Femur (tissue), 1 donor: ENCODE measurements at regions not wholly inside any gene's neighbourhood (a gene's known extent, or its start where the extent isn't known, plus 50 kb on each side); places are given as distances from the start of the nearest gene placed in this dataset.
"Not testable (repeated sequence)": the region's sequence is repeated elsewhere in the genome, so short reads cannot be mapped to it uniquely, and the experiment has no call there.

Source experiments
- DNase-seq: peaks from one replicate; pipeline ENCODE4 v3.0.0-alpha.2; 2017

DNA sequence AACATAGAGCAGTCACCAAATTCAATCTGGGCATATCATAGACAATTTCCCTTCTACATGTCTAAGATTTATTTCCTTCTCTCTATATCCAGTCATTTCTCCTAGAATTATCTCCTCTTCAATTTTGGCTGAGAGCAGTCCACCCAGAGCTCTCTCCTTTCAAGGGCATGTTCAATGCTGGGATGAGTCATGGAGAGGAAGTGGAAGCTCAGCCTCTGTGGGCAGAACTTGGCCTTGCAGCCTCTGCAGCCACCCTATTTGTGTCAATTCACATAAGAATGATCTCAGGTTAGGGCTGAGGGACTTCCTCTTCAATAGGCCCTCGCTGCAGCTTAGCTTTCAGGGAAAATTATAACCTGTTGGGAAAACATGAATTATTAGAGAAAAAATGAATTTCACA is 560.8 kb downstream of the POM121L12 start:
- no peak for DNase-seq

- DNase-seq: no peak
Measured at GRCh38 chr7:53600296-53600695, 564.9 kb downstream of the POM121L12 start.

DNA sequence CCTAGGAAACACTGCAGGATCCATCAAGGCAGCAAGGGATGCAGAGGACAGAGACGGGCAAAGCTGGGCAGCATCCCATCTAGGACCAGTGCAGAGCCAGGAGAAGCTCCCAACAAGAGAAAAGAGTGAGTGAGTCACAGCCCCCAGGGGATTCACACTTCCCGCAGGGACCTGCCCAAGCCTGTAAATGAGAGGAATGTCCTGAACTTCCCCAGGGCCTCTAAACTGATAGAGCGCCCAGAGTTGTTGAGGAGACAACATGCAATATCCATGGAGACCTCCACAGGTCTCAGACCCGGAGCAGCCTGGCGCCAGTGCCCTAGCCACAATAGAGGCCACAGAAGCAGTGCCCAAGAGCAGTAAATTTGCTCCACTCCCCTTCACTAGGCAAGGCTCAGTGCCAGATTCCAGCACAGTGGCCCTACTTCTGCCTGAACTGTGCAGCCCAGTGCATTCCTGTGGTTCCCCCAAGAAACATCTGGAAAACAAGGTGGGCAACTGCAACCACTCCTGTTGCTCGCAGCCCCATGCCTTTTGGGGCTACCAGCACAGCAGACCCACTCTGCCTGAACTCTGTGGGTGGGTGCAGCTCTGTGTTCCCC is 567.5 kb downstream of the POM121L12 start:
- DNase-seq: no peak

DNA sequence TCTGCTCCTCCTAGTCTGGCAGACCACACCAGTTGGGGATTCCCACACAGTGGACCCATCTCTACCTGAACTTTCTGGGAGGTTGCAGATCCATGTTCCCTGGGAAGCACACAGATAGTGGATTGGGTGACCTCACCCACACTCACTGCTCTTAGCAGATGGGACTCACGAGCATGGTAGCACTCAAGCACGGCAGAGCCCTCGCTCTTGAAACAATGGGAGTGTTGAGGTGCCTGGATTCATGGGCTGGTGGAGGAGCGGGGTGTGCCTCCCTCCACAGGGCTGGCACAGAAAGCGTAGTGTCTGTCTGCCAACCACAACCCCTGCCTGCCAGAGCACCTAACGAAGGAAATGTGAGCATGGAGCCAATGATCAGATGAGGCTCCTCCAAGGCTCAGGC is 568.0 kb downstream of the POM121L12 start:
- no peak for DNase-seq

- DNase-seq: no peak
Measured at GRCh38 chr7:53604201-53604600, 568.8 kb downstream of the POM121L12 start.

GRCh38 chr7:53607961-53608360 is 572.5 kb downstream of the POM121L12 start:
- no peak for DNase-seq

DNA sequence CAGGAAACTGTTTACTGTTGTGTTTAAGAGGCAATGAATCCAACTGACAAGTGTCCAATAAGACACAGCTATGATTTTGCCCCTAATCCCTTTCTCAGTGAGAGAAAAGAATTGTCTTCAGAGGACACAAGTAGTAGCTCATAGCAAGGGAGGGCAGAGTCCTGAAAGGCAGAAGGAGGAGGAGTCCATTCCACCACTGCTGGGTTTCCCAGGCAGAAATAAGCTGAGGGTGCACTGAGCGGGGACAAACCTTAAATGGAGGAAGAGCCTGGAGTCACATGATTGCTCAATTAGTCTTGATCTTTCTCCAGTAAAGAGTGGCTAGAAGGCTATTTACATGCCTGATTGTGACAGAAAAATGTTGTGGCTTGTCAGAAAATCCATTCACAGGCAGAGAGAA is 573.8 kb downstream of the POM121L12 start:
- DNase-seq: no peak

DNA sequence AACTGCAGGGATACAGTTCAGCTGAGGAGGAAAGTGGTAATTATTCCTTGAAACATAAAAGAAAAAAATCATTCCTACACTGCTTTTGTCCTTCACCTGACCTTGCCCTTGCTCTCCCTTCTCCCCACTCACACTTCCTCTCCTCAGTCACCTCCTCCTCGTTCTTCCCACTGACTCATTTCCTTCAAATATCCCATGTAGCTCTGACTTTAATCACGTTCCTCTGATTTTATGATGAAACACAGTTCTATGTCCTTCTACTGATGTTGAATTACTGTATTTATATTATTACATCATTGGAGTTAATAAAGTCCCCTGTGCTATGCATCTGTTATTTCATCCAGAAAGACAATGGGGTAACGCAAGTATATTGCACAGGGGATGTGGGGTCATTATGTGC is 575.6 kb downstream of the POM121L12 start:
- no peak for DNase-seq

DNA sequence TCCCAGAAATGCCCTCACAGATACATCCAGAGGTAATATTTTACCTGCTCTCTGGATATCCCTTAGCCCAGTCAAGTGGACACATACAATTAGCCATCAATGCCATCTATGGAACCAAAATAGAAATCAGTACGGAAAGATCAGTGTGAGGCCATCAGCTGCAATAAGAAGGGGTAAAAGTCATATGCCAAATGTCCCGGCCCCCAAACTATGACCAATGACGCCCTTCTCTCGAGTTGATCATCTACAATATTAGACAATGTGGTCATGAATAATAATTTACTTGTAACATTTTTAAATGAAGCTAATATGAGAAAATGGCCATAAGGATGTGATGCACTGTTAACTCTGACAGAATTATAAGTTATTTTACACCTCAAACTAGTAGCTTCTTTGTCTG is 588.9 kb downstream of the POM121L12 start:
- no peak for DNase-seq

DNA sequence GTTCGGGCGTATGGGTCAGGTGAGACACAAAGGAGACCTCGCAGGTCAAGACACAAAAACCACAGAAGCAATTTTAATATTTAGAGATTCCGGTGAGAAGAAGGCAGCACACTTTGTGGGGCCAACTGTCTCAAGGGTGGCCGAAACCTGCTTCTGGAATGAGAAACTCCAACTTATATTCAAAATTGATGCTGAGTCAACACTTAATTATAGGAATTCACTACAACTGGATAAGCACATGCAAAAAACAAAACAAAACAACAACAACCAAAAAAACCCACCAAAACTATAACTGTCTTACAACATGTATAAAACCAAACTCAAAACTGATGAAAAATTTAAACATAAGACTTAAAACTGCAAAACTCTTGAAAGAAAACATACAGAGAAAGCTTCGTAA is 593.3 kb downstream of the POM121L12 start:
- DNase-seq: no peak

- DNase-seq: not testable (repeated sequence)
Measured at GRCh38 chr7:53635251-53635650, 599.8 kb downstream of the POM121L12 start.

DNA sequence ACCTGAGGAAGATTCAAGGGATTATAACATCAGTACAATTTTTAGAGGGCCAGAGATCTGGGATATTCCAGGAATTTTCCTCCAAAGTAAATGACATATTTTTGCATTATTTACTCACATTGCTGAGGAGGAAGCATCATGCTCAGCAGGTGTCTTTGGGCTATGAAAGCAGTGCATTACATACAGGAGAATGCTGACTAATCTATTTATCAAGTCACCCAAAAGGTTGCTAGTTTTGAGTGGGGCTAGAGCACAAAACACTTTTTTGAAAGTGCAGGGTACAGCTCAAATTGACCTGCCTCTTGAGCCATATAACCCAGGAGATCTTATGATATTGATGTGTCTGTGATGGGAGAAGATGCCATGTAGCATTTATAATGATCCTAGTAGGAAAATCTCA is 603.1 kb downstream of the POM121L12 start:
- no peak for DNase-seq

DNA sequence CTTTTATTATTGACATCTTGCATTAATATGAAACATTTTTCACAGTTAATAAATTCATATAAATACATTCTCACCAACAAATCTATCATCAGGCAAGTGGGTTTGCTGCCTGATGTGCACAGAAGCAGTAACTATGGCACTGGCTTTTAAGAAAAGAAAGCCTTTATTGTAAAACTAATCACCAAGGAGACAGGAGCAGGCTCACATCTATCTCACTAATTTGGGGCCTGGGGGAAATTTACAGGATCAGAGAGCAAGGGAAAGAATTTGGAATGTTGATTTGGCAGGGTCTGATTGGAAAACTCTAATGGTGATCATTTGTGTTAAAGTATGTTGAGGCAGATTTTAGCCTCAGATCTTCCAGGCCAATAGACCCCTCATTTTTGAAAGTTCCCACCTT is 605.7 kb downstream of the POM121L12 start:
- no peak for DNase-seq

- no peak for DNase-seq
Measured at GRCh38 chr7:53642361-53642760, 606.9 kb downstream of the POM121L12 start.

DNA sequence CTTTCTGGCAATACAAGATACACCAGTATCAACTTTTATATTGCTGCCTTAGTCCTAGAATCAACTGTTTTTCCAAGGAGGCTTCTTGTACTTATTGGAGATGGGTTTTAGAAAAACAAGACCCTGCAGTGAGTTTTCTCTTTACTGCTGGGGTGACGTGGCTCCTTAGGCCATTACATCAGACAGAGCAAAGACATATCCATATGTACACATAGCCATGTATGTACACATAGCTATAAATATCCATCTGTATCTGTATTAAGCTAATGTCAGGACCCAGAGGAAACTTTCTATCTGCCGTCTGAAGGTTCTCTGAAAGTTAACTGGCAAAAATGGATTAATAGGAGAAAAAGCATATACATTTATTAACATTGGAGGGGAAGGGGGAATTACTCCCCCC is 607.4 kb downstream of the POM121L12 start:
- no peak for DNase-seq

DNA sequence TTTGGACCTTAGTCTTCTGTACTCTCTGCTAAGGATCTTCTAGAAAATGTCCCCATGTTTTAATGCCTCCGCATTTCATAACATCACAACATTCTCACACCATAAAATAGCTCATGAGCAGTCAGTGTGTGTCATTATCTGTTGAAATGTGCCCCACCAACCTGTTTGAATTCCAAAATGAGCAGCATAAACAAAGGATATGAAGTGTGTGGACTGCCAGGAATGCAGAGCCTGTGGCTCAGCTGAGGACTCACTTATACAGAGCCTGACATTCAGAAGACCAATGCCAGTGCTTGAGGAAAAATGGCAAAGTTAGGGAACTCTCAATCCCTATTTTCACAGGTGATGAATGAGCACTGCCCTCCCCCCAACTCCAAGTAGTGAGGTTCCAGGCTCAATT is 621.4 kb downstream of the POM121L12 start:
- no peak for DNase-seq

DNA sequence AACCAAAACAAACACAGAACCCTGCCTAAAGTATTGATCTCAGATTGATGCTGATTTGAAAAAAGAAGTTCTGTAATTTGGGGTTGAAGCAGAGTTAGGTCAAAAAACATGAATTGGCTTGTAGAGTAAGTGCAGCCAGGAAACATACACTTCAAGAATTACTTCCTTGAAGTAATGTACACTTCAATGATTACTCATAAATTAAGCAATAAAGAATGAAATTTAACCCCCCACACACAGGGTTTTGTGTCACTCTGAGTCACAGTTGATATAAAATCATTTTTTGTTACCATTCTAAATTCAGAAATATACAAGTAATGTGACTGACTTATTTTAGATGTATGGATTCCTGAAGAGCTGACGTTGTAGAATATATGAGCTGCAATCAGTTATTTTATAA is 622.2 kb downstream of the POM121L12 start:
- DNase-seq: no peak

DNA sequence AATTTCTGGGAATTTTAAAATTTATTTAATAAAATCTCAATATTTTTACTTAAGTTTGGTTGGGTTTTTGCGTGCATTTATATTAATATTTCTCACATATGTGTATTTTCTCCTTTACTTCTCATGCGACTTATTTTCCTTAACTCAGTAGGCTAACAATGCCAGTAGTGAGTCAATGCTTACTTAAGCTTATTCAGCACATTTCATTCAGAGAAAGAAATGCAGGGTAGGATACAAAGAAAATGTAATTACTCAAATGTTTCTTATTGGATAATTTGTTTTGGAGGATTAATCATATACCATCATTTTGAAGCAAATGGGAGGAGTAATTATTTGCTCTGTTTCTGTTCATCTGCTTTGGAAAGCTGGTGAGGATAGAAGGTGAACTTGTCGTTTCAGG is 623.5 kb downstream of the POM121L12 start:
- no peak for DNase-seq

GRCh38 chr7:53661645-53662217 is 626.3 kb downstream of the POM121L12 start:
- DNase-seq: no peak

- no peak for DNase-seq
Measured at GRCh38 chr7:53672681-53673080, 637.2 kb downstream of the POM121L12 start.

- DNase-seq: no peak
Measured at GRCh38 chr7:53675835-53676234, 640.4 kb downstream of the POM121L12 start.

GRCh38 chr7:53684693-53685092 is 649.3 kb downstream of the POM121L12 start:
- no peak for DNase-seq

DNA sequence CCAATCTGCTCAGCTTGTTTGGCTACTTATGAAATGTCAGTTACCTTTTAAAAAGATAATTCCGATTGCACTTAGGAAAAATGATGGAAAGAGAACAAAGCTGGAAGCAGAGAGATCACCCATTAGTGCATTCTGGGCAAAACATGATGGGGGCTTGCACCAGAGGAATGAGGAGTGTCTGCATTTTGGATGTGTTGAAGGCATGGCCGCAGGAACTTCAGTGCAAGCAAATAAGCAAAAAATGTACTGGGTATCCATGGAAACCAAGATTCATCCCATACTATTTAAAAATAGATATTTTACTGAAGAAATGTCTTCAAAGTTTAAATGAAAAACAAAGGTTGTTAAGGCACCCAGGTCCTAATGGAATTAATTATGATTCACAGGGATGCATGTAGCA is 655.0 kb downstream of the POM121L12 start:
- no peak for DNase-seq

GRCh38 chr7:53697913-53698312 is 662.5 kb downstream of the POM121L12 start:
- DNase-seq: no peak

DNA sequence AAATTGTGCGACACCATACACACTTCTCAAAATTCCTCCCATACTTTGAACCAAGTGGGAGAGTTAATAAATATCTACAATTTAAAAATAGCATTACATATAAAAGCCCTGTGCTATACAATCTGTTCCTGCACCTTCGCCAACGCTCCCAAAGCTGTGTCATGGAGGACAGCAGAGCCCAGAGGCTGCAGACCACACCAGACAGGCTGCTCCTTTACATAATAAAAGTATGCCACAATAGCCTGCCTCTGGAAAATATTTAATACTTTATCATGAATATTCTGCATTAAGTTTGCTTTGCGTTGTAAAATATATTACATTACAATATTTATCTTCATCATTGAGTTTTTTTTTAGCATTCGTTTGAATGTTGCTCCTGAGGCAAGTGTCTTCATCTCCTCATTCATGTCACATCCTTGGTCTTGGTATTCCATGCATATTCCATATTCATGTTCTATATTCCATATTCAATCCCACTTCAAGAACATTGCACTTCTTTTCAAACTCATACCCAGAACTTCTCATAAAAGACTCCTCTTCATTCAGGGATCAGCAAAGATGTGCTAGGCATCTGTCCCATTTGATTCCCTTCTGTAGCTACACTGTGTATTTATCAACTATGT is 663.9 kb downstream of the POM121L12 start:
- no peak for DNase-seq
